ENCODE measurements at regions not wholly inside any gene's neighbourhood (a gene's known extent, or its start where the extent isn't known, plus 50 kb on each side); places are given as distances from the start of the nearest gene placed in this dataset.

DNA sequence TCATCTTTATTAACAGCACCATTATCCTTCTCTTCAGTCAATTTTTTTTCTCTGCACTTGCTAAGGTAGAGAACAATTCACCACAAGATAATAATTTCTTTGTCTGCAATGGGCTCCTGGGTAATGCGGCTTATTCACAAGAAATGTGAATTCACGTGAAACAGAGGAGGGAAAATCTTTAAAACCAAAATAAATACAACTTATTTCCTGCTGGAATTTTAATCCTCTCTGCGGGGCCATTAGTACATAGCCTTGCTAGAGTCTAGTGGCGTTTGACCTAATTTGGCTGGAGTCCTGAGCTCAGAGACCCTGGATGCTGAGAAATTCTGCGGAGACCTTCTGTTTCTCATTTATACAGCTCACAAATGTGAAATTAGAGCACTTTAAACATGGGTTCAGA lies 319.3 kb upstream of the MMADHC start (continued):
- TF ChIP-seq, protein P1, sequence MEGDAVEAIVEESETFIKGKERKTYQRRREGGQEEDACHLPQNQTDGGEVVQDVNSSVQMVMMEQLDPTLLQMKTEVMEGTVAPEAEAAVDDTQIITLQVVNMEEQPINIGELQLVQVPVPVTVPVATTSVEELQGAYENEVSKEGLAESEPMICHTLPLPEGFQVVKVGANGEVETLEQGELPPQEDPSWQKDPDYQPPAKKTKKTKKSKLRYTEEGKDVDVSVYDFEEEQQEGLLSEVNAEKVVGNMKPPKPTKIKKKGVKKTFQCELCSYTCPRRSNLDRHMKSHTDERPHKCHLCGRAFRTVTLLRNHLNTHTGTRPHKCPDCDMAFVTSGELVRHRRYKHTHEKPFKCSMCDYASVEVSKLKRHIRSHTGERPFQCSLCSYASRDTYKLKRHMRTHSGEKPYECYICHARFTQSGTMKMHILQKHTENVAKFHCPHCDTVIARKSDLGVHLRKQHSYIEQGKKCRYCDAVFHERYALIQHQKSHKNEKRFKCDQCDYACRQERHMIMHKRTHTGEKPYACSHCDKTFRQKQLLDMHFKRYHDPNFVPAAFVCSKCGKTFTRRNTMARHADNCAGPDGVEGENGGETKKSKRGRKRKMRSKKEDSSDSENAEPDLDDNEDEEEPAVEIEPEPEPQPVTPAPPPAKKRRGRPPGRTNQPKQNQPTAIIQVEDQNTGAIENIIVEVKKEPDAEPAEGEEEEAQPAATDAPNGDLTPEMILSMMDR (IDR thresholded peaks at IDR 0.05) = no peak
- no peak for TF ChIP-seq TCF12 (IDR thresholded peaks at IDR 0.05)
- TF ChIP-seq, protein P2, sequence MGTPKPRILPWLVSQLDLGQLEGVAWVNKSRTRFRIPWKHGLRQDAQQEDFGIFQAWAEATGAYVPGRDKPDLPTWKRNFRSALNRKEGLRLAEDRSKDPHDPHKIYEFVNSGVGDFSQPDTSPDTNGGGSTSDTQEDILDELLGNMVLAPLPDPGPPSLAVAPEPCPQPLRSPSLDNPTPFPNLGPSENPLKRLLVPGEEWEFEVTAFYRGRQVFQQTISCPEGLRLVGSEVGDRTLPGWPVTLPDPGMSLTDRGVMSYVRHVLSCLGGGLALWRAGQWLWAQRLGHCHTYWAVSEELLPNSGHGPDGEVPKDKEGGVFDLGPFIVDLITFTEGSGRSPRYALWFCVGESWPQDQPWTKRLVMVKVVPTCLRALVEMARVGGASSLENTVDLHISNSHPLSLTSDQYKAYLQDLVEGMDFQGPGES (IDR thresholded peaks at IDR 0.05; ENCODE audit: low read depth, low read length) = no peak

DNA sequence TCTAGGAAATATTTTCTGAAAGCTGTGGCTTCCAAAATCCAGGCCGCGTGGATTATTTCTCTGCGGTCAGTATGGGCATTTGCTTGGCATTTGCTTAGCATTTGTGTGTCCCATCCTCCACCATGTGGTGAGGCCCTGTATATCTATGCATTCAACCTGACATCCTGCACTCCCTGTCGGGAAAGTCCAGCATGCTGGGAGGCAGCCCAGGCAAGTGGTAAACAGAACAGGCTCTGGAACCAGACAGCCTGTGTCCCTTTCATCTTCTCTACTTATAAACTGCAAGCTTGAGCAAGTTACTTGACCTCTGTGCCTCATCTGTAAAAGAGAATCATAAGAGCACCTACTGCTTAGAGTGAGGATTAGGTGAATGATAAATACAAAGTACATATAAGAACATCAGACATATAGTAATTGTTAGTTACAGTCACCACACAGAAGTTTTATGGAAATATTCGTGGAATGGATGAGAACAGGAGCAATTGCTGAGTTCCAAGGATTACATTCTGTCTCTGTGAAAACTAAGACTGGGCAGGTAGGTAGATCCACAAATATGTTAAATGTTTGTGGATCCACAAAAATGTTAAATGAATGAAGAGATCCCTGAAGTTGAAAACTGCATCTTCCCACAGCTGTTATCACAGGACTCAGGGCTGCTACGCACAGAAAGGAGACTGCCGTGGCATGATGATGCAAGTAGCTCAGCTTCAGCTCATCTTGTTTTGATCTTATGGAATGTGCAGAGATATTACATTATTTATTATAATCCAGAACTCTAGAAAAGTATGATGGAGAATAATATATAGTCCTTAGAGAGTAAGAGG lies 317.0 kb upstream of the MMADHC start:
- Histone ChIP-seq H3K27me3 (ENCODE audit: insufficient read depth) (no peaks in the 10 kb centered on the region), H3K4me2 (no peak overlapping the region), H3F3A (replicated peaks; ENCODE audit: insufficient read depth) (no peaks in the 10 kb centered on the region), H2AFZ (ENCODE audit: low read depth) (no peak overlapping the region), H3K79me2 (ENCODE audit: insufficient read depth) (no peaks in the 10 kb centered on the region), H3K4me3 (ENCODE audit: low read depth in 2 of 2, low read length in 1 of 2) (no peak overlapping the region), H3K9me3 (no peaks in the 10 kb centered on the region), H3K27ac (ENCODE audit: low read depth in 2 of 2, low read length in 1 of 2) (no peak overlapping the region), H4K20me1 (ENCODE audit: insufficient read depth) (no peaks in the 10 kb centered on the region), H3K9me2 (no peaks in the 10 kb centered on the region), H3K4me1 (ENCODE audit: control insufficient read depth in 1 of 2, insufficient read depth in 2 of 2, low read depth in 1 of 2, low read length in 1 of 2) (peaks cover 0 to 4% of the 10 kb centered on the region in 2 experiments; a peak in 2 of 4 replicates), H3K36me3 (replicated peaks in 1 of 2; ENCODE audit: control insufficient read depth in 1 of 2, insufficient read depth in 2 of 2, low read length in 1 of 2) (no peaks in the 10 kb centered on the region), H3K9ac (no peak overlapping the region)
- WGBS (ENCODE audit: low lambda C conversion rate) = 78% methylated on average over 7 of the region's 7 CpGs
- TF ChIP-seq TCF12 (IDR thresholded peaks at IDR 0.05) (no peak), TAF1 (IDR thresholded peaks at IDR 0.05; ENCODE audit: borderline replicate concordance, low read depth, low read length) (no peak), EZH2phosphoT487 (IDR thresholded peaks at IDR 0.05; ENCODE audit: borderline replicate concordance, low read depth) (no peak), MEF2A (IDR thresholded peaks at IDR 0.05; ENCODE audit: borderline replicate concordance, low read depth) (no peak), NRF1 (IDR thresholded peaks at IDR 0.05; ENCODE audit: low read depth, low read length) (no peak), YY1 (IDR thresholded peaks at IDR 0.05; ENCODE audit: low read depth) (no peak), RCOR1 (IDR thresholded peaks at IDR 0.05; ENCODE audit: low read length) (no peak), GABPA (IDR thresholded peaks at IDR 0.05; ENCODE audit: low read depth) (no peak), RAD21 (IDR thresholded peaks at IDR 0.05; ENCODE audit: low read length) (no peak), FOXM1 (IDR thresholded peaks at IDR 0.05; ENCODE audit: low read depth) (no peak)
- CTCF ChIA-PET = interaction anchor here (0.6 kb wide), 2 partner anchors 10 to 29 kb away, joined by 4 to 5 read pairs; no protein-coding TSS in a partner anchor
- no peak for DNase-seq
- POLR2A ChIA-PET = no interaction called here

DNA sequence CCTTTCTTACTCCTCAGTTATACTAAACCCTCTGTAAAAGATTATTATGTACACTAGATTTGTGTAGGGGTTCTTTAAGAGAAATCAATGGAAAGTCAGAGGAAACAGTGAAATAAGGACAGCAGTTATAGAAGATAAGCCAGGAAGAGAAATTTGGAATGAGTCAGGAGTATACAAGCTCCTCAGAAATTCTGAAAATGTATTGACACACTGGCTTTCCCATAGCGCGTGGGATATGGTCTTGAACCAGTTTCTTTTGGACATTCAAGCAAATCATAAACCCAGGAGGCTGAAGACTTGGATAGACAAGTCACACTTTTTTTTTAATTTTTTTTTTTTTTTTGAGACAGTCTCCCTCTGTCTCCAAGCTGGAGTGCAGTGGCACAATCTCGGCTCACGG lies 316.1 kb upstream of the MMADHC start:
- CTCF ChIA-PET = no interaction called here
- no peaks in the 10 kb centered on the region for H3K9me2 ChIP-seq
- WGBS (ENCODE audit: low lambda C conversion rate) = 98% methylated on average over 4 of the region's 4 CpGs

More for the DNA sequence above, 316.1 kb upstream of the MMADHC start:
- H3K4me2 ChIP-seq = no peak overlapping the region
- no peak for TF ChIP-seq RCOR1 (IDR thresholded peaks at IDR 0.05; ENCODE audit: low read length)
- POLR2A ChIA-PET = no interaction called here
- DNase-seq = no peak
- peaks cover 0 to under 1% of the 10 kb centered on the region in 2 experiments; a peak in 1 of 4 replicates for H3K4me1 ChIP-seq (ENCODE audit: control insufficient read depth in 1 of 2, insufficient read depth in 2 of 2, low read depth in 1 of 2, low read length in 1 of 2)
- no peaks in the 10 kb centered on the region for H3K36me3 ChIP-seq (replicated peaks in 1 of 2; ENCODE audit: control insufficient read depth in 1 of 2, insufficient read depth in 2 of 2, low read length in 1 of 2)
- no peaks in the 10 kb centered on the region for H3K9me3 ChIP-seq
- no peaks in the 10 kb centered on the region for H3K79me2 ChIP-seq (ENCODE audit: insufficient read depth)
- H3F3A ChIP-seq (replicated peaks; ENCODE audit: insufficient read depth) = no peaks in the 10 kb centered on the region
- no peak overlapping the region for H3K27ac ChIP-seq (ENCODE audit: low read depth in 2 of 2, low read length in 1 of 2)
- H4K20me1 ChIP-seq (ENCODE audit: insufficient read depth) = no peaks in the 10 kb centered on the region
- no peak overlapping the region for H2AFZ ChIP-seq (ENCODE audit: low read depth)
- H3K4me3 ChIP-seq (ENCODE audit: low read depth in 2 of 2, low read length in 1 of 2) = no peak overlapping the region
- no peak overlapping the region for H3K9ac ChIP-seq
- no peaks in the 10 kb centered on the region for H3K27me3 ChIP-seq (ENCODE audit: insufficient read depth)
